AG08396 (cell line): ENCODE measurements at regions not wholly inside any gene's neighbourhood (a gene's known extent, or its start where the extent isn't known, plus 50 kb on each side); places are given as distances from the start of the nearest gene placed in this dataset.
"Not testable (repeated sequence)": the region's sequence is repeated elsewhere in the genome, so short reads cannot be mapped to it uniquely, and the experiment has no call there.

Source experiments
- DNase-seq: peaks from one replicate; pipeline ENCODE4 v3.0.0; 2012; ENCODE audit warnings: low spot score, mixed read lengths

- no peak for DNase-seq
These were observed 195.7 kb downstream of the LRATD1 start for GRCh38 chr2:14828223-14828622.

- no peak for DNase-seq
These were observed 196.5 kb downstream of the LRATD1 start for GRCh38 chr2:14828968-14829367.

- peak; percentile 7 for DNase-seq
These were observed 198.9 kb downstream of the LRATD1 start for GRCh38 chr2:14831458-14831857.

GRCh38 chr2:14843507-14844204 is 211.1 kb downstream of the LRATD1 start:
- no peak for DNase-seq

GRCh38 chr2:14855751-14856150 is 223.2 kb downstream of the LRATD1 start:
- no peak for DNase-seq

GRCh38 chr2:14861181-14861580 is 228.7 kb downstream of the LRATD1 start:
- DNase-seq = no peak

- DNase-seq = no peak
These were observed 234.3 kb downstream of the LRATD1 start for GRCh38 chr2:14866736-14867352.

- no peak for DNase-seq
These were observed 235.3 kb downstream of the LRATD1 start for GRCh38 chr2:14867853-14868252.

- no peak for DNase-seq
These were observed 240.3 kb downstream of the LRATD1 start for GRCh38 chr2:14872779-14873325.

- no peak for DNase-seq
These were observed 249.3 kb downstream of the LRATD1 start for GRCh38 chr2:14881651-14882327.

GRCh38 chr2:14884651-14885050 is 252.1 kb downstream of the LRATD1 start:
- no peak for DNase-seq

- no peak for DNase-seq
These were observed 259.0 kb downstream of the LRATD1 start for GRCh38 chr2:14891546-14891945.

- no peak for DNase-seq
These were observed 264.0 kb downstream of the LRATD1 start for GRCh38 chr2:14896330-14897030.

- no peak for DNase-seq
These were observed 267.3 kb downstream of the LRATD1 start for GRCh38 chr2:14899621-14900414.

- no peak for DNase-seq
These were observed 269.2 kb downstream of the LRATD1 start for GRCh38 chr2:14901737-14902136.

GRCh38 chr2:14902953-14903352 is 270.4 kb downstream of the LRATD1 start:
- DNase-seq = no peak

- DNase-seq = peak; percentile 8
These were observed 271.3 kb downstream of the LRATD1 start for GRCh38 chr2:14903709-14904374.

GRCh38 chr2:14904378-14904777 is 271.9 kb downstream of the LRATD1 start:
- DNase-seq = not testable (repeated sequence)

GRCh38 chr2:14905571-14905970 is 273.1 kb downstream of the LRATD1 start:
- DNase-seq = no peak

GRCh38 chr2:14907014-14907612 is 274.6 kb downstream of the LRATD1 start:
- no peak for DNase-seq

GRCh38 chr2:14909795-14910194 is 277.3 kb downstream of the LRATD1 start:
- no peak for DNase-seq
